Endothelial cell of umbilical vein (primary cell): ENCODE measurements at regions not wholly inside any gene's neighbourhood (a gene's known extent, or its start where the extent isn't known, plus 50 kb on each side); places are given as distances from the start of the nearest gene placed in this dataset.

ENCODE experiments used
- BruUV-seq: library from RNA; stranded (reverse); fragments of 400-500 nt; replicated peaks from 2 replicates; lab custom pipeline; 2021; lab: Mats Ljungman, UMichigan
- CTCF ChIA-PET: fragments of 300-600, 350-600 bp; sonication (Branson Sonifier 250); formaldehyde crosslinking; loops from one replicate; lab custom pipeline; 2021; ENCODE audit warnings: antibody characterized with exemption, inconsistent platforms; lab: Charles Lee
- POLR2A ChIA-PET: fragments of 300-600, 350-600 bp; sonication (Branson Sonifier 250); formaldehyde crosslinking; loops from one replicate; lab custom pipeline; 2021; ENCODE audit warnings: antibody characterized with exemption, inconsistent platforms; lab: Charles Lee
- DNase-seq: peaks from one replicate; pipeline ENCODE4 v3.0.0-alpha.2; 2011; ENCODE audit warnings: low read depth, low spot score
- FAIRE-seq: peaks from 2 replicates; lab custom pipeline; 2011; peaks lifted over from hg19 to GRCh38; lab: Jason Lieb, UNC
- H2AFZ ChIP-seq: 2 replicates; pipeline ENCODE4 v1.6.0; 2012; ENCODE audit warnings: low read depth, low read length, control low read depth, inconsistent platforms
- H3K27ac ChIP-seq: 2 replicates; pipeline ENCODE4 v1.5.1; 2011; ENCODE audit warnings: low read depth, mild to moderate bottlenecking, control low read depth, low read length, moderate library complexity; ENCODE audit not compliant: insufficient read depth
- H3K27me3 ChIP-seq, 2 experiments: 2 replicates each; pipeline versions ENCODE4 v1.6.0 to v1.6.1; 2011; ENCODE audit warnings: low read length in 2 of 2, mixed read lengths in 1 of 2; ENCODE audit not compliant: control insufficient read depth in 2 of 2, insufficient read depth in 2 of 2
- H3K36me3 ChIP-seq, 2 experiments: 2 replicates in 1 of 2; 3 replicates in 1 of 2; pipeline ENCODE4 v1.5.1; 2011; ENCODE audit warnings: low read length in 2 of 2, mild to moderate bottlenecking in 1 of 2, moderate library complexity in 1 of 2; ENCODE audit not compliant: control insufficient read depth in 2 of 2, insufficient read depth in 2 of 2; ENCODE audit errors: extremely low read depth in 1 of 2
- H3K4me1 ChIP-seq: 3 replicates; pipeline ENCODE4 v1.5.1; 2011; ENCODE audit warnings: mild to moderate bottlenecking, low read length; ENCODE audit not compliant: control insufficient read depth, insufficient read depth; ENCODE audit errors: extremely low read depth
- H3K4me2 ChIP-seq: 2 replicates; pipeline ENCODE4 v1.6.1; 2011; ENCODE audit warnings: low read length, control low read depth, mixed read lengths; ENCODE audit not compliant: insufficient read depth
- H3K4me3 ChIP-seq, 3 experiments: fragments of 200-600 bp in 1 of 3; sonication (generic), shearing (Covaris generic) in 1 of 3; replicated peaks in 1 of 3; 2 replicates each; pipeline ENCODE4 v1.5.1; 2011 to 2016; ENCODE audit warnings: control low read depth in 3 of 3, low read length in 3 of 3, mild to moderate bottlenecking in 2 of 3, inconsistent platforms in 1 of 3, low read depth in 1 of 3, moderate library complexity in 1 of 3; ENCODE audit not compliant: insufficient read depth in 1 of 3
- H3K79me2 ChIP-seq: 2 replicates; pipeline ENCODE4 v1.6.0; 2012; ENCODE audit warnings: low read length, inconsistent platforms; ENCODE audit not compliant: control insufficient read depth, insufficient read depth
- H3K9ac ChIP-seq: replicated peaks from 2 replicates; pipeline ENCODE3; 2011; ENCODE audit warnings: low read length, control low read depth; ENCODE audit not compliant: insufficient read depth; ENCODE audit errors: extremely low read depth
- H3K9me1 ChIP-seq: replicated peaks from 3 replicates; pipeline ENCODE4 v1.6.0; 2011; ENCODE audit warnings: mild to moderate bottlenecking, low read length; ENCODE audit not compliant: control insufficient read depth, insufficient read depth; ENCODE audit errors: extremely low read depth
- H3K9me3 ChIP-seq: replicated peaks from 2 replicates; pipeline ENCODE4 v1.5.1; 2012; ENCODE audit warnings: low read length, inconsistent platforms; ENCODE audit not compliant: control insufficient read depth, insufficient read depth
- H4K20me1 ChIP-seq: replicated peaks from 2 replicates; pipeline ENCODE3; 2011; ENCODE audit warnings: mild to moderate bottlenecking, low read length; ENCODE audit not compliant: control insufficient read depth, insufficient read depth; ENCODE audit errors: extremely low read depth
- EZH2 ChIP-seq: IDR thresholded peaks from 2 replicates; pipeline ENCODE4 v1.6.1; 2012; ENCODE audit warnings: borderline replicate concordance, low read depth, mild to moderate bottlenecking, moderate library complexity, low read length, inconsistent platforms; ENCODE audit not compliant: severe bottlenecking
- FOS ChIP-seq: IDR thresholded peaks from 2 replicates; pipeline ENCODE4 v1.6.1; 2011; ENCODE audit warnings: mild to moderate bottlenecking, low read length, moderate library complexity, borderline replicate concordance; ENCODE audit not compliant: insufficient read depth
- GATA2 ChIP-seq: IDR thresholded peaks from 2 replicates; pipeline ENCODE4 v1.7.0; 2011; ENCODE audit warnings: low read depth, mild to moderate bottlenecking, moderate library complexity, mixed read lengths, low read length; ENCODE audit not compliant: insufficient read length, insufficient read depth
- JUN ChIP-seq: IDR thresholded peaks from 2 replicates; pipeline ENCODE4 v1.6.1; 2011; ENCODE audit warnings: borderline replicate concordance, low read depth; ENCODE audit not compliant: insufficient read length, insufficient read depth
- MYC ChIP-seq: IDR thresholded peaks from one replicate; pipeline ENCODE4 v1.6.1; 2011; ENCODE audit warnings: mild to moderate bottlenecking, low read depth, low read length
- POLR2A ChIP-seq: IDR thresholded peaks from 2 replicates; pipeline ENCODE4 v1.6.1; 2012; ENCODE audit warnings: low read depth, mild to moderate bottlenecking, control low read depth, low read length
- POLR2AphosphoS5 ChIP-seq: IDR thresholded peaks from 2 replicates; pipeline ENCODE4 v1.6.1; 2012; ENCODE audit warnings: low read depth, mild to moderate bottlenecking, control low read depth, low read length, moderate library complexity; ENCODE audit not compliant: insufficient read depth
- dilution Hi-C: fragments of 300-500 bp; cut with MboI; formaldehyde crosslinking; loops from one replicate; pipeline ENCODE4 v1.15.0; 2019; ENCODE audit warnings: low sequenced_read_pairs; ENCODE audit not compliant: extremely low pct_ligation_motif_present
- intact Hi-C: fragments of 100-400 bp; cut with micrococcal nuclease; formaldehyde crosslinking; loops from one replicate; pipeline ENCODE4 v1.10.0; 2022
- TF ChIP-seq, protein P1 (sequence below), 2 donors: IDR thresholded peaks; 1 replicate in 1 of 2; 2 replicates in 1 of 2; pipeline ENCODE4 v1.5.1; 2011; ENCODE audit warnings: low read length in 2 of 2, mild to moderate bottlenecking in 2 of 2, moderate library complexity in 2 of 2, control low read depth in 1 of 2, inconsistent platforms in 1 of 2, low read depth in 1 of 2; ENCODE audit not compliant: insufficient read depth in 1 of 2; ENCODE audit errors: extremely low read depth in 1 of 2
- TF ChIP-seq, protein P2 (sequence below): IDR thresholded peaks from 2 replicates; pipeline ENCODE4 v1.6.1; 2011; ENCODE audit not compliant: insufficient read depth, insufficient read length

DNA sequence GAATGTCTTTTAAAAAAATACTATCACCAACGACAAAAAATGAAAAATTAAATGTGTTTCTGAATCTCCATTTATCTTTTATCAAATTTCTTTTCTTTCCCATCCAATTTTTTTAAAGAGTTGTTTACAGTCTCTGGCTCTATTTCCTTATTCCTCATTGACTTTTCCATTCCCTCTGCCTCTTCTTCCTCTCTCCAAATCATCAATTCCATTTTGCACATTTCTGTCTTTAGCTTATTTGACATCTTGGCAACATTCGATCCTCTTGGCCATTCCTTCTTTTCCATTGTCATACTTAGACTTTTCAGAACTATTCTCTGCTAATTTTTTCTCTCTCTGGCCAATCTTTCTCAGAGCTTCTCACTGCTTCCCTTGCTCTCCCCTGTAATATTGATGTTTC is 497.6 kb downstream of the PLPP3 start:
- no peak overlapping the region for H3K9ac ChIP-seq
- CTCF ChIA-PET: no interaction called here

DNA sequence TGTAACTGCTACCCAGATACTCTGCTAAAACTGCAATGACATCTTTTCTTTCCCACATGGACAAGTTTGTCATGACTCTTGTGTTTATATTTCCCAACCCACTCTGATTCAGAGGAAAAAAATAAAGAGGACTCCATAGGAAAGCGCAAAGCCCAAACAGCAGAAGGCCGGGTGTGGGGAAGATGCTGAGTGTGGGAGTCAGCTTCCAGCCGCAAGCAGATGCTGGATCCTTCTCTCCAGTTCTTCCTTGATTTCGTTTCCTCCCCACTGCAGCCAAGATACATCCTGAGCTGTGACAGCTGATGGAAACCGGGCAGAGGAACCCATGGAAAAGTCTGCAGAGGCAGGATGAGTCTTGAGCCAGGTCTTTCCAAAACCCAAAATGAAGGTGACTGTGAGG is 498.2 kb downstream of the PLPP3 start:
- Histone ChIP-seq H4K20me1 (no peaks in the 10 kb centered on the region), H3K4me3 (no peak overlapping the region), H3K36me3 (no peaks in the 10 kb centered on the region), H2AFZ (peak overlapping the region; percentile 12), H3K4me1 (peaks cover 15% of the 10 kb centered on the region), H3K9me1 (no peaks in the 10 kb centered on the region), H3K9ac (no peak overlapping the region), H3K4me2 (no peak overlapping the region), H3K27me3 (no peaks in the 10 kb centered on the region), H3K9me3 (no peaks in the 10 kb centered on the region), H3K79me2 (no peaks in the 10 kb centered on the region), H3K27ac (no peak overlapping the region)
- dilution Hi-C loops: no loop called here
- ChIA-PET CTCF (no interaction called here), POLR2A (no interaction called here)
- TF ChIP-seq, protein P1, sequence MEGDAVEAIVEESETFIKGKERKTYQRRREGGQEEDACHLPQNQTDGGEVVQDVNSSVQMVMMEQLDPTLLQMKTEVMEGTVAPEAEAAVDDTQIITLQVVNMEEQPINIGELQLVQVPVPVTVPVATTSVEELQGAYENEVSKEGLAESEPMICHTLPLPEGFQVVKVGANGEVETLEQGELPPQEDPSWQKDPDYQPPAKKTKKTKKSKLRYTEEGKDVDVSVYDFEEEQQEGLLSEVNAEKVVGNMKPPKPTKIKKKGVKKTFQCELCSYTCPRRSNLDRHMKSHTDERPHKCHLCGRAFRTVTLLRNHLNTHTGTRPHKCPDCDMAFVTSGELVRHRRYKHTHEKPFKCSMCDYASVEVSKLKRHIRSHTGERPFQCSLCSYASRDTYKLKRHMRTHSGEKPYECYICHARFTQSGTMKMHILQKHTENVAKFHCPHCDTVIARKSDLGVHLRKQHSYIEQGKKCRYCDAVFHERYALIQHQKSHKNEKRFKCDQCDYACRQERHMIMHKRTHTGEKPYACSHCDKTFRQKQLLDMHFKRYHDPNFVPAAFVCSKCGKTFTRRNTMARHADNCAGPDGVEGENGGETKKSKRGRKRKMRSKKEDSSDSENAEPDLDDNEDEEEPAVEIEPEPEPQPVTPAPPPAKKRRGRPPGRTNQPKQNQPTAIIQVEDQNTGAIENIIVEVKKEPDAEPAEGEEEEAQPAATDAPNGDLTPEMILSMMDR (IDR thresholded peaks at IDR 0.05; ENCODE audit: extremely low read depth in 1 of 2, insufficient read depth in 1 of 2, low read depth in 1 of 2, low read length in 2 of 2): no peak
- TF ChIP-seq JUN (no peak), POLR2A (no peak), EZH2 (no peak), MYC (no peak), POLR2AphosphoS5 (no peak), GATA2 (no peak)
- TF ChIP-seq, protein P2, sequence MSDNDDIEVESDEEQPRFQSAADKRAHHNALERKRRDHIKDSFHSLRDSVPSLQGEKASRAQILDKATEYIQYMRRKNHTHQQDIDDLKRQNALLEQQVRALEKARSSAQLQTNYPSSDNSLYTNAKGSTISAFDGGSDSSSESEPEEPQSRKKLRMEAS: no peak
- DNase-seq (no peak), FAIRE-seq (peak; percentile 12)
- BruUV-seq: no TSS peak
- intact Hi-C loops: no loop called here

More for the DNA sequence above, 497.6 kb downstream of the PLPP3 start:
- no peak for TF ChIP-seq POLR2AphosphoS5
- no peak for TF ChIP-seq FOS
- no peak for TF ChIP-seq MYC
- no peak for TF ChIP-seq GATA2
- no peak for TF ChIP-seq EZH2
- no peak for TF ChIP-seq JUN
- H3K36me3 ChIP-seq: no peaks in the 10 kb centered on the region
- no peak overlapping the region for H3K27ac ChIP-seq
- H3K4me3 ChIP-seq: no peak overlapping the region
- H3K79me2 ChIP-seq: no peaks in the 10 kb centered on the region
- no peaks in the 10 kb centered on the region for H3K9me3 ChIP-seq
- dilution Hi-C loops (no loop called here), intact Hi-C loops (no loop called here)
- no peaks in the 10 kb centered on the region for H3K9me1 ChIP-seq
- FAIRE-seq (no peak), DNase-seq (no peak)
- no TSS peak for BruUV-seq
- peaks cover 15% of the 10 kb centered on the region for H3K4me1 ChIP-seq
- no peak overlapping the region for H3K4me2 ChIP-seq
- POLR2A ChIA-PET: no interaction called here
- no peaks in the 10 kb centered on the region for H4K20me1 ChIP-seq
- no peak overlapping the region for H2AFZ ChIP-seq
- H3K27me3 ChIP-seq: no peaks in the 10 kb centered on the region
